Body of pancreas (tissue), 4 donors: ENCODE measurements at regions not wholly inside any gene's neighbourhood (a gene's known extent, or its start where the extent isn't known, plus 50 kb on each side); places are given as distances from the start of the nearest gene placed in this dataset.

Experiments
- POLR2A ChIP-seq, 3 donors: fragments of 450-650 bp; IDR thresholded peaks; one replicate each; pipeline ENCODE4 v1.6.1; 2016; ENCODE audit warnings: antibody characterized with exemption in 3 of 3, mild to moderate bottlenecking in 2 of 3
- TF ChIP-seq, protein P1 (sequence below), 7 experiments: fragments of 450-650 bp in 4 of 7; fragments of 200-600 bp in 3 of 7; sonication (generic) in 3 of 7; IDR thresholded peaks; one replicate each; pipeline ENCODE4 v1.5.1; 2016 to 2019; ENCODE audit warnings: antibody characterized with exemption in 7 of 7

DNA sequence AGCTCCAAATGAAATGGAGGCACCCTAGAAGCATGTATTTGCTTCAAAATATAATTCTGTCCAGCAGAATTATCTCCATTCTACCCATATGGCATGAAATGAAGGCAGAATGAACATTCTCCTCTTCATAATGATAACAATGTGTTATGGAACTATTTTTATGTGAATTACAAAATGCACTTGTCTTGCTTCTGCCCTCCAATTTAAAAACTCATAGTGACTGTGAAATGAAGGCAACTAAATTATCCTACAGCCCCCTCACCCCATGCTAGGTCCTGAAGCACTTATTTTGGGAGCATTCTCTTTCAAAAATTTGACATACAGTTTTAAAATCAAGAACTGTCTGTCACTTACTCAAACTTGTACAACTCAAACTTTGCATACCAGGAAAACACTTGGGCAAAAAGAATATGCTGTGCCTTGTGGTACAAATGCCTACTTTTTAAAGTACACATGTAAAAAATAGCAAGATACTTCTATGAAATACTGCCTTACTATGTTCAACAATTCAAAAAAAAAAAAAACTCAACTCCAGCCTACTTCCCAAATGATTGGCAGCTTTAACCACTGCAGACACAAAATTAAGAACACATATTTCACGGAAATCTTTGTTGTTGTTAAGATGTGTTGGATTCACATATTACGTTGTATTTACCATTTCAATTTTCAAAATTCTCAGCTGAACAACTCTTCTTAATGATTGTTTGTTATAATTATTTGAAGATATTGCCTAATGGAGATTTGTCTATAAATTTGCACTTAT, 213.3 kb upstream of the NFIA start:
- TF ChIP-seq, protein P1, sequence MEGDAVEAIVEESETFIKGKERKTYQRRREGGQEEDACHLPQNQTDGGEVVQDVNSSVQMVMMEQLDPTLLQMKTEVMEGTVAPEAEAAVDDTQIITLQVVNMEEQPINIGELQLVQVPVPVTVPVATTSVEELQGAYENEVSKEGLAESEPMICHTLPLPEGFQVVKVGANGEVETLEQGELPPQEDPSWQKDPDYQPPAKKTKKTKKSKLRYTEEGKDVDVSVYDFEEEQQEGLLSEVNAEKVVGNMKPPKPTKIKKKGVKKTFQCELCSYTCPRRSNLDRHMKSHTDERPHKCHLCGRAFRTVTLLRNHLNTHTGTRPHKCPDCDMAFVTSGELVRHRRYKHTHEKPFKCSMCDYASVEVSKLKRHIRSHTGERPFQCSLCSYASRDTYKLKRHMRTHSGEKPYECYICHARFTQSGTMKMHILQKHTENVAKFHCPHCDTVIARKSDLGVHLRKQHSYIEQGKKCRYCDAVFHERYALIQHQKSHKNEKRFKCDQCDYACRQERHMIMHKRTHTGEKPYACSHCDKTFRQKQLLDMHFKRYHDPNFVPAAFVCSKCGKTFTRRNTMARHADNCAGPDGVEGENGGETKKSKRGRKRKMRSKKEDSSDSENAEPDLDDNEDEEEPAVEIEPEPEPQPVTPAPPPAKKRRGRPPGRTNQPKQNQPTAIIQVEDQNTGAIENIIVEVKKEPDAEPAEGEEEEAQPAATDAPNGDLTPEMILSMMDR (IDR thresholded peaks at IDR 0.05), result no peak
- no peak for TF ChIP-seq POLR2A (IDR thresholded peaks at IDR 0.05)
